ENCODE measurements at regions not wholly inside any gene's neighbourhood (a gene's known extent, or its start where the extent isn't known, plus 50 kb on each side); places are given as distances from the start of the nearest gene placed in this dataset.

DNA sequence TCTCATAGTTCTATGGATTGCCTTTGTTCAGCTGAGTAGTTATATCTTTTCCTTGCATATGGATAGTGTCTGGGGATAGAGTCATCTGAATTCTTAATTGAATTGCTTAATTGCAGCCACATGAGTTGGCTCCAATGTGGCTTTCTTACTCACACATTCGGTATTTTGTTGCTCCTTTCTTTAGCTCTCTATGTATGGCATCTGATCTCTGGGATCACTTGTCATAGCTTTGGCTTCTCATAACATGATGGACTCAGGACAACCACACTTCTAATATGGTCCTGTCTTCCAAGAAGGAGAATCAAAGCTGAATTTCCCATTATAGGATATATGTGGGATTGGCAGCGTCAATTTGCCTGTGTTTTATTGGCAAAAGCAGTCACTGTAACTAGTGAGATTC lies 716.2 kb downstream of the NCAM2 start:
- DNase-seq (ENCODE audit: low read depth), result no peak
- H3K4me3 ChIP-seq (ENCODE audit: low read depth, low read length), result no peak overlapping the region
- TF ChIP-seq, protein P1, sequence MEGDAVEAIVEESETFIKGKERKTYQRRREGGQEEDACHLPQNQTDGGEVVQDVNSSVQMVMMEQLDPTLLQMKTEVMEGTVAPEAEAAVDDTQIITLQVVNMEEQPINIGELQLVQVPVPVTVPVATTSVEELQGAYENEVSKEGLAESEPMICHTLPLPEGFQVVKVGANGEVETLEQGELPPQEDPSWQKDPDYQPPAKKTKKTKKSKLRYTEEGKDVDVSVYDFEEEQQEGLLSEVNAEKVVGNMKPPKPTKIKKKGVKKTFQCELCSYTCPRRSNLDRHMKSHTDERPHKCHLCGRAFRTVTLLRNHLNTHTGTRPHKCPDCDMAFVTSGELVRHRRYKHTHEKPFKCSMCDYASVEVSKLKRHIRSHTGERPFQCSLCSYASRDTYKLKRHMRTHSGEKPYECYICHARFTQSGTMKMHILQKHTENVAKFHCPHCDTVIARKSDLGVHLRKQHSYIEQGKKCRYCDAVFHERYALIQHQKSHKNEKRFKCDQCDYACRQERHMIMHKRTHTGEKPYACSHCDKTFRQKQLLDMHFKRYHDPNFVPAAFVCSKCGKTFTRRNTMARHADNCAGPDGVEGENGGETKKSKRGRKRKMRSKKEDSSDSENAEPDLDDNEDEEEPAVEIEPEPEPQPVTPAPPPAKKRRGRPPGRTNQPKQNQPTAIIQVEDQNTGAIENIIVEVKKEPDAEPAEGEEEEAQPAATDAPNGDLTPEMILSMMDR (IDR thresholded peaks at IDR 0.05; ENCODE audit: insufficient read depth, low read depth, low read length, missing control alignments), result no peak

DNA sequence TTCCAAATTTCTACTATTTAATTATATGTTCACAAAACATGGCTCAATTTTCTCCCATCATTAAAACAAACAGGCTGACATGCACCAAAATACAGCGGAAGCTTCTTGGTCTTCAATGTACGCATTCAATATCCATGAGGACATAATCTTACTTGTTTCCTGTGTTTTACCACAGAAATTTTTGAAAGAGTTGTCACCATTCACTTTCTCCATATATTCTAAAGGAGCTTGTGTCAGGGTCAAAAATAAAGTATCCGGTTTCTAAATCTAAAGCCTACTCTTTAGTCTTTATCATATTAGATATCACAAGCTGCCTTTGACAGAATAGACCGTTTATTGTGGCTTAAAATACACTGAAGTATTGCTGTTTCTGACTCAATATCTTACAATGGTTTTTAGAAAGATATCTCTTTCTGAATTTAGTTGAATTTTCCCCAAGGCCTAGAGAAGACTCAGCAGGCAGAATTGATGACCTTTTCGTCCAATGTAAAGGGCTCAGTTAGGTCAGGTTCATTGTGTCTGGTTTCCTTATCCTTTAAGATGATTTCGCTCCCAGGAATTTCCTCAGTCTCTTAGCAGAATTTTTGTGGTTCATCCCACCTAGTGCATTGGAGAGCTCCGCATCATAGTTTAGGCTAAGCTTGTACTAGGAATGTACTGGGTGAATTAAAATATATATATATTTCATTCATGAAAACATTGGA lies 717.2 kb downstream of the NCAM2 start:
- TF ChIP-seq, protein P1 (IDR thresholded peaks at IDR 0.05; ENCODE audit: insufficient read depth, low read depth, low read length, missing control alignments), result no peak
- no peak for DNase-seq (ENCODE audit: low read depth)

DNA sequence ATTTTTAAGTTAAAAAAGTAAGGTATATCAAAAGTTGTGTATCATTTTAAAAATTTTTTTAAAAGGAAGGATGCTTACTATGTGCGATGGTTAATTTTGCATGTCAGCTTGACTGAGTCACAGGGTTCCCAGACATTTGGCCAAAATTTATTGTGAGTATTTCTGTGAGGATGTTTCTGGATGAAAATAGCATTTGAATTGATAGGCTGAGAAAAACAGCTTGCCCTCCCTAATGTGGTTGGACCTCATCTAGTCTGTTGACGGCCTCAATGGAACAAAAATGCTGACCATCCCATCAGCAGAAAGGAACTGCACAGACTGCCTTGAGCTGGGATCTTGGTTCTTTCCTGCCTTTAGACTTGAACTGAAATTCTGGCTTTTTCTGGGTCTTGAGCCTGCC lies 724.5 kb downstream of the NCAM2 start:
- no peak overlapping the region for H3K4me3 ChIP-seq (ENCODE audit: low read depth, low read length)
- no peak for DNase-seq (ENCODE audit: low read depth)
- TF ChIP-seq, protein P1 (IDR thresholded peaks at IDR 0.05; ENCODE audit: insufficient read depth, low read depth, low read length, missing control alignments), result no peak

More for the DNA sequence above, 717.2 kb downstream of the NCAM2 start:
- no peak overlapping the region for H3K4me3 ChIP-seq (ENCODE audit: low read depth, low read length)

DNA sequence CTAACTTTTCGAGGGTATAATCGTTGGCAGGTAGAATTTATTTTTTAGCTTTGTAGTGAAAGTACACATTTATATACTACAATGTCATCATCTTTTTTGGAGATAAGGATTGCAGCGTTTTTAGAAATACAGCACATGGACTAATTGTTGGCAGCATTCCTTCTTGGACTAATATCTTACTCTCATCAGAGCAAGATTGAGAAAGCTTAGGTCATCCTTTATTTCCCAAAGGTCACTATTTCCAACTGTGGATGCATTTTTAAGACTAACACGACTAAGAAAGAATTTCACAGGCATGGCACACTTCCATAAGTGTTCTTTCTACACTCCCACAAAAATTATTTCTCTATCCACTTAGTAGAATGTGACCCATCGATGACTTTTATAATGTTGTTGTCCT lies 732.3 kb downstream of the NCAM2 start:
- H3K4me3 ChIP-seq (ENCODE audit: low read depth, low read length), result no peak overlapping the region

DNA sequence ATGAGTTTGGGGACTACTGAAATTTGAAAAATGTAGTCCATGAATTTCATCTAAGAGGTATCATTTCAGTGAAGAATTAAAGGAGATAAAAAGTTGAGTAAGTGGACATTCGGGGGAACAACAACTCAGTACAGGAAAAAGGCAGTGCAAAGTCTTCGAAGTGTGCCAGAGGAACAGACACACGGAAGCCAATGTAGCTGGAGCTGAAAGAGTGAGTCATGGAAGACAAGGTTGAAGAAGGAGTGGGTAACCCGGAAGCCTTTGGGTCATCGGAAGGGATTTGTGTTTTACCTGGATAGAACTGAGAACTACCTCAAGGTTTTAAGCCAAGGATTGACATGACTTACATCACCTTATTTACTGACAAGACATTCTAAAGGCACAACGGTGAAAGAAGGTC lies 733.4 kb downstream of the NCAM2 start:
- no peak overlapping the region for H3K4me3 ChIP-seq (ENCODE audit: low read depth, low read length)
- no peak for DNase-seq (ENCODE audit: low read depth)
- TF ChIP-seq, protein P1 (IDR thresholded peaks at IDR 0.05; ENCODE audit: insufficient read depth, low read depth, low read length, missing control alignments), result no peak

More for the DNA sequence above, 732.3 kb downstream of the NCAM2 start:
- TF ChIP-seq, protein P1 (IDR thresholded peaks at IDR 0.05; ENCODE audit: insufficient read depth, low read depth, low read length, missing control alignments), result no peak
- no peak for DNase-seq (ENCODE audit: low read depth)

DNA sequence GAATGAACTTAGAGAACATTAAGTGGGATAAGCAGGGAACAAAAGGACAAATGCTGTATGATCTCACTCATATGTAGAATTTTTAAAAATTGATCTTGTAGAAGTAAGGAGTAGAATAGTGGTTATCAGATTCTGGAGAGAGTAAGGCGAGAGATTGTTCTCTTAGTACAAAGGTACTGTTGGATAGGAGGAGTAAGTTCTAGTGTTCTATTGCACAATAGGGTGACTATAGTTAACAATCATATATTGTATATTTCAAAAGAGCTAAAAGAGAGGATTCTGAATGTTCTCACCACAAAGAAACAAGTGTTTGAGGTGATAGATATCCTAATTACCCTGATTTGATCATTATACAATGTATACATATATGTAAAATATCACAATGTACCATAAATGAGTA lies 735.9 kb downstream of the NCAM2 start:
- TF ChIP-seq, protein P1 (IDR thresholded peaks at IDR 0.05; ENCODE audit: insufficient read depth, low read depth, low read length, missing control alignments), result no peak
- no peak for DNase-seq (ENCODE audit: low read depth)
- H3K4me3 ChIP-seq (ENCODE audit: low read depth, low read length), result no peak overlapping the region

DNA sequence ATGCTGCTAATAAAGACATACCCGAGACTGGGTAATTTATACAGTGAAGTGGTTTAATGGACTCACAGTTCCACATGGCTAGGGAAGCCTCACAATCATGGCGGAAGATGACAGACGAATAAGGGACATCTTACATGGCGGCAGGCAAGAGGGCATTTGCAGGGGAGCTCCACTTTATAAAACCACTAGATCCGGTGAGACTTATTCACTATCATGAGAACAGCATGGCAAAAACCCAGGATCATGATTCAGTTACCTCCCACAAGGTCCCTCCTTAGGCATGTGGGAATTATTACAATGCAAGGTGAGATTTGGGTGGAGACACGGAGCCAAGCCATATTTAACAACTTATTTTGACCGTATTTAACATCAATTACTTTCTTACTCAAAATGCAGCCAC lies 739.0 kb downstream of the NCAM2 start:
- TF ChIP-seq, protein P1 (IDR thresholded peaks at IDR 0.05; ENCODE audit: insufficient read depth, low read depth, low read length, missing control alignments), result no peak
- DNase-seq (ENCODE audit: low read depth), result no peak
- no peak overlapping the region for H3K4me3 ChIP-seq (ENCODE audit: low read depth, low read length)
